ENCODE measurements at regions not wholly inside any gene's neighbourhood (a gene's known extent, or its start where the extent isn't known, plus 50 kb on each side); places are given as distances from the start of the nearest gene placed in this dataset.

- Mint-ChIP-seq H3K9me3 (ENCODE audit: unreplicated experiment) (no peaks in the 10 kb centered on the region), H3K4me1 (ENCODE audit: low read depth, unreplicated experiment) (no peaks in the 10 kb centered on the region), H3K27me3 (ENCODE audit: insufficient read depth, unreplicated experiment) (no peaks in the 10 kb centered on the region), H3K36me3 (ENCODE audit: insufficient read depth, unreplicated experiment) (no peaks in the 10 kb centered on the region), H3K27ac (ENCODE audit: unreplicated experiment) (no peak overlapping the region), H3K4me3 (ENCODE audit: unreplicated experiment) (no peak overlapping the region)
- intact Hi-C loops (cut with micrococcal nuclease; ENCODE audit: unreplicated experiment): no loop called here
- H3K4me1 ChIP-seq: no peaks in the 10 kb centered on the region
- H3K36me3 ChIP-seq (ENCODE audit: control insufficient read depth, insufficient read depth, low read length): no peaks in the 10 kb centered on the region
- POLR2A ChIA-PET: no interaction called here
- DNase-seq: no peak
- no TSS peak for BruUV-seq (replicated peaks)
- CTCF ChIA-PET: no interaction called here
- H3K27me3 ChIP-seq (replicated peaks; ENCODE audit: control insufficient read depth, insufficient read depth, low read length): no peaks in the 10 kb centered on the region
- TF ChIP-seq CTCF (IDR thresholded peaks at IDR 0.05; ENCODE audit: insufficient read depth in 1 of 2, low read depth in 1 of 2, low read length in 1 of 2, severe bottlenecking in 1 of 2, unreplicated experiment in 1 of 2): no peak
- no peaks in the 10 kb centered on the region for H3K9me3 ChIP-seq
- H3K4me3 ChIP-seq (ENCODE audit: low read depth, low read length): no peak overlapping the region
Observed at GRCh38 chr5:58360794-58361193, 99.1 kb downstream of the PLK2 start.

- H3K36me3 Mint-ChIP-seq (ENCODE audit: insufficient read depth, unreplicated experiment): no peaks in the 10 kb centered on the region
- no peaks in the 10 kb centered on the region for H3K9me3 Mint-ChIP-seq (ENCODE audit: unreplicated experiment)
- no peak for DNase-seq
- no peaks in the 10 kb centered on the region for H3K36me3 ChIP-seq (ENCODE audit: control insufficient read depth, insufficient read depth, low read length)
- H3K4me1 ChIP-seq: no peaks in the 10 kb centered on the region
- ChIA-PET POLR2A (no interaction called here), CTCF (no interaction called here)
- no peaks in the 10 kb centered on the region for H3K4me1 Mint-ChIP-seq (ENCODE audit: low read depth, unreplicated experiment)
- BruUV-seq (replicated peaks): no TSS peak
- H3K27me3 ChIP-seq (replicated peaks; ENCODE audit: control insufficient read depth, insufficient read depth, low read length): no peaks in the 10 kb centered on the region
- intact Hi-C loops (cut with micrococcal nuclease; ENCODE audit: unreplicated experiment): no loop called here
- no peak for TF ChIP-seq CTCF (IDR thresholded peaks at IDR 0.05; ENCODE audit: insufficient read depth in 1 of 2, low read depth in 1 of 2, low read length in 1 of 2, severe bottlenecking in 1 of 2, unreplicated experiment in 1 of 2)
- H3K9me3 ChIP-seq: no peaks in the 10 kb centered on the region
- no peak overlapping the region for H3K27ac Mint-ChIP-seq (ENCODE audit: unreplicated experiment)
- no peaks in the 10 kb centered on the region for H3K27me3 Mint-ChIP-seq (ENCODE audit: insufficient read depth, unreplicated experiment)
- H3K4me3 Mint-ChIP-seq (ENCODE audit: unreplicated experiment): no peak overlapping the region
- H3K4me3 ChIP-seq (ENCODE audit: low read depth, low read length): no peak overlapping the region
Observed at GRCh38 chr5:58359981-58360380, 99.9 kb downstream of the PLK2 start.

GRCh38 chr5:58358501-58359178 lies 101.2 kb downstream of the PLK2 start:
- H3K36me3 ChIP-seq (ENCODE audit: control insufficient read depth, insufficient read depth, low read length): no peaks in the 10 kb centered on the region
- Mint-ChIP-seq H3K27me3 (ENCODE audit: insufficient read depth, unreplicated experiment) (no peaks in the 10 kb centered on the region), H3K4me1 (ENCODE audit: low read depth, unreplicated experiment) (peaks cover 3% of the 10 kb centered on the region), H3K27ac (ENCODE audit: unreplicated experiment) (no peak overlapping the region), H3K9me3 (ENCODE audit: unreplicated experiment) (no peaks in the 10 kb centered on the region), H3K36me3 (ENCODE audit: insufficient read depth, unreplicated experiment) (no peaks in the 10 kb centered on the region), H3K4me3 (ENCODE audit: unreplicated experiment) (no peak overlapping the region)
- DNase-seq: no peak
- ChIA-PET POLR2A (no interaction called here), CTCF (no interaction called here)
- H3K27me3 ChIP-seq (replicated peaks; ENCODE audit: control insufficient read depth, insufficient read depth, low read length): no peaks in the 10 kb centered on the region
- no peak for TF ChIP-seq CTCF (IDR thresholded peaks at IDR 0.05; ENCODE audit: insufficient read depth in 1 of 2, low read depth in 1 of 2, low read length in 1 of 2, severe bottlenecking in 1 of 2, unreplicated experiment in 1 of 2)
- BruUV-seq (replicated peaks): no TSS peak
- no peak overlapping the region for H3K4me3 ChIP-seq (ENCODE audit: low read depth, low read length)
- intact Hi-C loops (cut with micrococcal nuclease; ENCODE audit: unreplicated experiment): no loop called here
- no peaks in the 10 kb centered on the region for H3K4me1 ChIP-seq
- H3K9me3 ChIP-seq: no peaks in the 10 kb centered on the region
